Gastrocnemius medialis (tissue), 4 donors: ENCODE measurements at regions not wholly inside any gene's neighbourhood (a gene's known extent, or its start where the extent isn't known, plus 50 kb on each side); places are given as distances from the start of the nearest gene placed in this dataset.

Source experiments
- POLR2A ChIP-seq, 2 donors: fragments of 450-650 bp; IDR thresholded peaks; one replicate each; pipeline ENCODE4 v1.6.1; 2017; ENCODE audit warnings: antibody characterized with exemption in 2 of 2, mild to moderate bottlenecking in 2 of 2, moderate library complexity in 2 of 2
- TF ChIP-seq, protein P1 (sequence below), 5 experiments: fragments of 450-650 bp in 3 of 5; fragments of 200-600 bp in 2 of 5; sonication (generic) in 2 of 5; IDR thresholded peaks in 4 of 5; conservative IDR thresholded peaks in 1 of 5; 1 replicate in 4 of 5; 2 replicates in 1 of 5; pipeline ENCODE4 v1.5.1; 2016 to 2019; ENCODE audit warnings: antibody characterized with exemption in 5 of 5, mild to moderate bottlenecking in 3 of 5, moderate library complexity in 3 of 5

DNA sequence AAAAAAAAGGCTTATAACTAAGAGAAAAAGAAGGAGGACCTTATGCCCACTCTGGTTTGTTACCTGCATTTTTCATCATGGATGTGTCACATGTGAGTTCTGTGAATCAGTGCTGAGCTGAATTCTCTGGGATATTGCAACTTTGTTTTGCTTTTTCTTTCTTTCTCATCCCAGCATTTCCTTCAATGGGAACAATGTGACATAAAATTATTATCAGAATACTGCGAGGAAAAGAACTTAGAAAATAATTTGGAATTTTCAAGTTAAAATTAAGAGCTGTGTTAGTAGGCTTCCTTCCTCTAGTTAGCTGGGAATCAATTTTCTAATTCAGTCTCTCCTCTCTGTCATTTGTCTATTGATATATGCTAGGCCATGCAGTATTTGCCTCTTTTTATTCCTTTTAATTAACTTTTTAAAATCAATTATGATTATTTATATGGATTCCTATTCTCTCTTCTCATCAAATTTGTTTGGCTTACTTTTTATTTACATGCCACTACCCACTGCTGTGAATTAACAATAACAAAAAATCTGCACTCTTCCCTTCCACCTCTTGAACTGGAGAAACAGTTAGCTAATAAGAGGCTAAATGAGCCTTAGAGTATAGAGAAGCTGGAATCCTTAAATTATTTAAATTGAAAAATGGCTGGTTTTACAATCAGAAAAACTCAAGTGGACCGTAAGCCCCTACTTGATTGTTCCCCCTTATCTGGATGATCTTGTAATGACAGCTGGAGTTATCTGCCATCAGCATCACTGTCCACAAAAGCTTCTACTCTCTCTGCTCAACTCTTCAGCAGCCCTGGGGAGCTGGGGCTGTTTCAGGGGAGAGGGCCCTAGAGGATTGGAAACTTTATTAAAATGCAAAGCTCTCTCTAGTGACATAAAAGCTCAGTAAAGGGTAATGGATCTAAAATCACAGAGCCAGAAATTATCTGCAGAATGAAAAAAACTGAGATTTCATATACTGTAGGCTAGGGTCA, 95.3 kb upstream of the SOX2 start:
- TF ChIP-seq, protein P1, sequence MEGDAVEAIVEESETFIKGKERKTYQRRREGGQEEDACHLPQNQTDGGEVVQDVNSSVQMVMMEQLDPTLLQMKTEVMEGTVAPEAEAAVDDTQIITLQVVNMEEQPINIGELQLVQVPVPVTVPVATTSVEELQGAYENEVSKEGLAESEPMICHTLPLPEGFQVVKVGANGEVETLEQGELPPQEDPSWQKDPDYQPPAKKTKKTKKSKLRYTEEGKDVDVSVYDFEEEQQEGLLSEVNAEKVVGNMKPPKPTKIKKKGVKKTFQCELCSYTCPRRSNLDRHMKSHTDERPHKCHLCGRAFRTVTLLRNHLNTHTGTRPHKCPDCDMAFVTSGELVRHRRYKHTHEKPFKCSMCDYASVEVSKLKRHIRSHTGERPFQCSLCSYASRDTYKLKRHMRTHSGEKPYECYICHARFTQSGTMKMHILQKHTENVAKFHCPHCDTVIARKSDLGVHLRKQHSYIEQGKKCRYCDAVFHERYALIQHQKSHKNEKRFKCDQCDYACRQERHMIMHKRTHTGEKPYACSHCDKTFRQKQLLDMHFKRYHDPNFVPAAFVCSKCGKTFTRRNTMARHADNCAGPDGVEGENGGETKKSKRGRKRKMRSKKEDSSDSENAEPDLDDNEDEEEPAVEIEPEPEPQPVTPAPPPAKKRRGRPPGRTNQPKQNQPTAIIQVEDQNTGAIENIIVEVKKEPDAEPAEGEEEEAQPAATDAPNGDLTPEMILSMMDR (IDR thresholded peaks at IDR 0.05 in 4 of 5, conservative IDR thresholded peaks at IDR 0.05 in 1 of 5): no peak
- no peak for TF ChIP-seq POLR2A (IDR thresholded peaks at IDR 0.05)
